Calu3 (cell line): ENCODE measurements at regions not wholly inside any gene's neighbourhood (a gene's known extent, or its start where the extent isn't known, plus 50 kb on each side); places are given as distances from the start of the nearest gene placed in this dataset.

Source experiments
- BruUV-seq: library from RNA; stranded (reverse); fragments of 400-500 nt; replicated peaks from 2 replicates; lab custom pipeline; 2021; lab: Mats Ljungman, UMichigan
- CTCF ChIA-PET: fragments of 300-600 bp; sonication (Branson Sonifier 250); formaldehyde crosslinking; loops from one replicate; lab custom pipeline; 2022; ENCODE audit warnings: antibody characterized with exemption; lab: Charles Lee
- DNase-seq: peaks from one replicate; pipeline ENCODE4 v3.0.0; 2022
- H3K27ac Mint-ChIP-seq: one replicate; pipeline ENCODE4 v1.8.0; 2022; ENCODE audit warnings: mixed read lengths; ENCODE audit not compliant: unreplicated experiment
- H3K27me3 Mint-ChIP-seq: one replicate; pipeline ENCODE4 v1.8.0; 2022; ENCODE audit warnings: mixed read lengths; ENCODE audit not compliant: unreplicated experiment
- H3K36me3 Mint-ChIP-seq: one replicate; pipeline ENCODE4 v1.8.0; 2022; ENCODE audit warnings: mild to moderate bottlenecking, moderate library complexity, mixed read lengths; ENCODE audit not compliant: insufficient read depth, unreplicated experiment
- H3K4me1 Mint-ChIP-seq: one replicate; pipeline ENCODE4 v1.8.0; 2022; ENCODE audit warnings: mild to moderate bottlenecking, low read depth, mixed read lengths; ENCODE audit not compliant: unreplicated experiment
- H3K4me3 Mint-ChIP-seq: one replicate; pipeline ENCODE4 v1.8.0; 2022; ENCODE audit warnings: mild to moderate bottlenecking, low read depth, moderate library complexity, mixed read lengths; ENCODE audit not compliant: unreplicated experiment
- H3K9me3 Mint-ChIP-seq: one replicate; pipeline ENCODE4 v1.8.0; 2022; ENCODE audit warnings: low read depth, mixed read lengths; ENCODE audit not compliant: unreplicated experiment
- intact Hi-C: fragments of 100-400 bp; cut with micrococcal nuclease; formaldehyde crosslinking; loops from one replicate; pipeline ENCODE4 v1.10.0; 2022; ENCODE audit not compliant: unreplicated experiment
- TF ChIP-seq, protein P1 (sequence below): fragments of 200-600 bp; IDR thresholded peaks from one replicate; pipeline ENCODE4 v1.8.0; 2022; ENCODE audit warnings: antibody characterized with exemption; ENCODE audit not compliant: unreplicated experiment

- no peak overlapping the region for H3K4me3 Mint-ChIP-seq
- intact Hi-C loops, result no loop called here
- DNase-seq, result no peak
- H3K27me3 Mint-ChIP-seq, result no peaks in the 10 kb centered on the region
- no peak overlapping the region for H3K27ac Mint-ChIP-seq
- H3K36me3 Mint-ChIP-seq, result no peaks in the 10 kb centered on the region
- TF ChIP-seq, protein P1, sequence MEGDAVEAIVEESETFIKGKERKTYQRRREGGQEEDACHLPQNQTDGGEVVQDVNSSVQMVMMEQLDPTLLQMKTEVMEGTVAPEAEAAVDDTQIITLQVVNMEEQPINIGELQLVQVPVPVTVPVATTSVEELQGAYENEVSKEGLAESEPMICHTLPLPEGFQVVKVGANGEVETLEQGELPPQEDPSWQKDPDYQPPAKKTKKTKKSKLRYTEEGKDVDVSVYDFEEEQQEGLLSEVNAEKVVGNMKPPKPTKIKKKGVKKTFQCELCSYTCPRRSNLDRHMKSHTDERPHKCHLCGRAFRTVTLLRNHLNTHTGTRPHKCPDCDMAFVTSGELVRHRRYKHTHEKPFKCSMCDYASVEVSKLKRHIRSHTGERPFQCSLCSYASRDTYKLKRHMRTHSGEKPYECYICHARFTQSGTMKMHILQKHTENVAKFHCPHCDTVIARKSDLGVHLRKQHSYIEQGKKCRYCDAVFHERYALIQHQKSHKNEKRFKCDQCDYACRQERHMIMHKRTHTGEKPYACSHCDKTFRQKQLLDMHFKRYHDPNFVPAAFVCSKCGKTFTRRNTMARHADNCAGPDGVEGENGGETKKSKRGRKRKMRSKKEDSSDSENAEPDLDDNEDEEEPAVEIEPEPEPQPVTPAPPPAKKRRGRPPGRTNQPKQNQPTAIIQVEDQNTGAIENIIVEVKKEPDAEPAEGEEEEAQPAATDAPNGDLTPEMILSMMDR, result no peak
- BruUV-seq, result no TSS peak
- CTCF ChIA-PET, result interaction anchor here (0.6 kb wide), 1 partner anchor 13 kb away, joined by 3 read pairs; no protein-coding TSS in a partner anchor
- no peaks in the 10 kb centered on the region for H3K9me3 Mint-ChIP-seq
- H3K4me1 Mint-ChIP-seq, result no peaks in the 10 kb centered on the region
Measured at GRCh38 chr11:96469776-96470175, 80.0 kb downstream of the JRKL start.

- DNase-seq, result no peak
- intact Hi-C loops, result no loop called here
- CTCF ChIA-PET, result no interaction called here
- BruUV-seq, result no TSS peak
- Mint-ChIP-seq H3K27ac (no peak overlapping the region), H3K9me3 (peaks cover 3% of the 10 kb centered on the region), H3K36me3 (no peaks in the 10 kb centered on the region), H3K27me3 (no peaks in the 10 kb centered on the region), H3K4me1 (no peaks in the 10 kb centered on the region), H3K4me3 (no peak overlapping the region)
- TF ChIP-seq, protein P1, result no peak
Measured at GRCh38 chr11:96470521-96470920, 80.7 kb downstream of the JRKL start.

DNA sequence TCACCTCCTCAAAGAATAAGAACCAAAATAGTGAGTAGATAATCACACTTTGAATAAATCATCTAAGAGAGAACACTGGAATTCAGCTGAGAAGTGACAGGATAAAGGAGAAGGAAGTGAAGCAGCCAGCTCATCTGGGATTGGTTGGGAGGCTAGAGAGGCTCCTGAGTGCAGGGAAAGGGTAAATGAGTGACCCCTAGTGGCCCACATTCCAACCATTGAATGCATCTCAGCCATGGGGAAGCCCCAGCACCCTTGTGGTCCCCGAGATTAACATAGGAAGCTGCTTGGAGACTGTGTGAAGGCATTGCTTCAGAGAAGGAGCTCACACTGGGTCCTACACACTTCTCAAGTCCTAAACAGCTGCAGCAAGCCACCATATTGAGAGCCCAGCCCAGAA lies 82.3 kb downstream of the JRKL start:
- H3K4me1 Mint-ChIP-seq, result no peaks in the 10 kb centered on the region
- intact Hi-C loops, result no loop called here
- no peak overlapping the region for H3K27ac Mint-ChIP-seq
- H3K4me3 Mint-ChIP-seq, result no peak overlapping the region
- no TSS peak for BruUV-seq
- no peak for DNase-seq
- H3K27me3 Mint-ChIP-seq, result no peaks in the 10 kb centered on the region
- CTCF ChIA-PET, result interaction anchor here (0.6 kb wide), 1 partner anchor 8 kb away, joined by 4 read pairs; no protein-coding TSS in a partner anchor
- TF ChIP-seq, protein P1, result no peak
- H3K36me3 Mint-ChIP-seq, result no peaks in the 10 kb centered on the region
- peaks cover 3% of the 10 kb centered on the region for H3K9me3 Mint-ChIP-seq

DNA sequence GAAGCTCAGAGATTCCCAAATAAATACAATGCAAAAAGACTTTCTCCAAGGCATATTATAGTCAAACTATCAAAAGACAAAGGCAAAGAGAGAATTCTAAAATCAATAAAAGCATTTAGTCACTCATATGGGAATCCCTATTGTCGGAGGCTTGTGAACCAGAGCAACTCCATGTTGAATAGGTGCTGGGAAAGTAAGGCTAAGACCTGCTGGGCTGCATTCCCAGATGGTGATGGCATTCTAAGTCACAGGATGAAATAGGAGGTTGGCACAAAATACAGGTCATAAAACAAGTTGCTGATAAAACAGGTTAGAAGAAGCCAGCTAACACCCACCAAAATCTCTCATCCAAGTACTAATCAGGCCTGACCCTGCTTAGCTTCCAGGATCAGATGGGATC lies 84.5 kb downstream of the JRKL start:
- H3K4me3 Mint-ChIP-seq, result no peak overlapping the region
- DNase-seq, result peak; percentile 3
- H3K27ac Mint-ChIP-seq, result no peak overlapping the region
- no peaks in the 10 kb centered on the region for H3K27me3 Mint-ChIP-seq
- H3K4me1 Mint-ChIP-seq, result no peaks in the 10 kb centered on the region
- no peaks in the 10 kb centered on the region for H3K36me3 Mint-ChIP-seq
- intact Hi-C loops, result no loop called here
- BruUV-seq, result no TSS peak
- TF ChIP-seq, protein P1, result no peak
- CTCF ChIA-PET, result no interaction called here
- H3K9me3 Mint-ChIP-seq, result peaks cover 3% of the 10 kb centered on the region
